HL-60 (cell line): ENCODE measurements at regions not wholly inside any gene's neighbourhood (a gene's known extent, or its start where the extent isn't known, plus 50 kb on each side); places are given as distances from the start of the nearest gene placed in this dataset.

Experiments used
- GABPA ChIP-seq: IDR thresholded peaks from 2 replicates; pipeline ENCODE4 v1.6.1; 2012; ENCODE audit warnings: low read depth
- POLR2AphosphoS5 ChIP-seq: IDR thresholded peaks from 2 replicates; pipeline ENCODE4 v1.6.1; 2012; ENCODE audit warnings: low read depth
- TF ChIP-seq, protein P1 (sequence below): IDR thresholded peaks from one replicate; pipeline ENCODE4 v1.5.1; 2011; ENCODE audit warnings: low read length, control low read depth, inconsistent platforms; ENCODE audit not compliant: insufficient read depth
- TF ChIP-seq, protein P2 (sequence below): IDR thresholded peaks from 2 replicates; pipeline ENCODE4 v1.6.1; 2012; ENCODE audit warnings: low read depth; ENCODE audit not compliant: insufficient replicate concordance

DNA sequence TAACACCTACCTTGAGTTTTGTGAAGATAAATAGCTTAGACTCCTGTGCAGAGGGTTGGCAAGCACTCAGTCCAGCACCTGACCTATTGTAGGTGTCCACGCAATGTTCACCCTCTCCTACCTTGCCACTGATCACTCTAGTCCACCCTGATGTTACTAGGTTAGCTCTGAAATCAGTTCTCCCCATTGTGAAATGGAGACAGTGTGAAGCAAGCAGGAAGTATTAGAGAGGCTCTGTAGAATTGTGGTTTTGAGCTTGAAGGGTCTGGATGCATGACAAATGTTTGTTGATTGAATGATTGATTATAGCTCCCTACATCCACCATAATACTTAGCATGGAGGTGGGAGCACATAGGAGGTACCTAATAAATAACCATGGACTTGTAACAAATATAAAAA lies 199.7 kb downstream of the RPLP1 start:
- TF ChIP-seq POLR2AphosphoS5 = no peak
- TF ChIP-seq, protein P1, sequence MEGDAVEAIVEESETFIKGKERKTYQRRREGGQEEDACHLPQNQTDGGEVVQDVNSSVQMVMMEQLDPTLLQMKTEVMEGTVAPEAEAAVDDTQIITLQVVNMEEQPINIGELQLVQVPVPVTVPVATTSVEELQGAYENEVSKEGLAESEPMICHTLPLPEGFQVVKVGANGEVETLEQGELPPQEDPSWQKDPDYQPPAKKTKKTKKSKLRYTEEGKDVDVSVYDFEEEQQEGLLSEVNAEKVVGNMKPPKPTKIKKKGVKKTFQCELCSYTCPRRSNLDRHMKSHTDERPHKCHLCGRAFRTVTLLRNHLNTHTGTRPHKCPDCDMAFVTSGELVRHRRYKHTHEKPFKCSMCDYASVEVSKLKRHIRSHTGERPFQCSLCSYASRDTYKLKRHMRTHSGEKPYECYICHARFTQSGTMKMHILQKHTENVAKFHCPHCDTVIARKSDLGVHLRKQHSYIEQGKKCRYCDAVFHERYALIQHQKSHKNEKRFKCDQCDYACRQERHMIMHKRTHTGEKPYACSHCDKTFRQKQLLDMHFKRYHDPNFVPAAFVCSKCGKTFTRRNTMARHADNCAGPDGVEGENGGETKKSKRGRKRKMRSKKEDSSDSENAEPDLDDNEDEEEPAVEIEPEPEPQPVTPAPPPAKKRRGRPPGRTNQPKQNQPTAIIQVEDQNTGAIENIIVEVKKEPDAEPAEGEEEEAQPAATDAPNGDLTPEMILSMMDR = no peak
- TF ChIP-seq, protein P2, sequence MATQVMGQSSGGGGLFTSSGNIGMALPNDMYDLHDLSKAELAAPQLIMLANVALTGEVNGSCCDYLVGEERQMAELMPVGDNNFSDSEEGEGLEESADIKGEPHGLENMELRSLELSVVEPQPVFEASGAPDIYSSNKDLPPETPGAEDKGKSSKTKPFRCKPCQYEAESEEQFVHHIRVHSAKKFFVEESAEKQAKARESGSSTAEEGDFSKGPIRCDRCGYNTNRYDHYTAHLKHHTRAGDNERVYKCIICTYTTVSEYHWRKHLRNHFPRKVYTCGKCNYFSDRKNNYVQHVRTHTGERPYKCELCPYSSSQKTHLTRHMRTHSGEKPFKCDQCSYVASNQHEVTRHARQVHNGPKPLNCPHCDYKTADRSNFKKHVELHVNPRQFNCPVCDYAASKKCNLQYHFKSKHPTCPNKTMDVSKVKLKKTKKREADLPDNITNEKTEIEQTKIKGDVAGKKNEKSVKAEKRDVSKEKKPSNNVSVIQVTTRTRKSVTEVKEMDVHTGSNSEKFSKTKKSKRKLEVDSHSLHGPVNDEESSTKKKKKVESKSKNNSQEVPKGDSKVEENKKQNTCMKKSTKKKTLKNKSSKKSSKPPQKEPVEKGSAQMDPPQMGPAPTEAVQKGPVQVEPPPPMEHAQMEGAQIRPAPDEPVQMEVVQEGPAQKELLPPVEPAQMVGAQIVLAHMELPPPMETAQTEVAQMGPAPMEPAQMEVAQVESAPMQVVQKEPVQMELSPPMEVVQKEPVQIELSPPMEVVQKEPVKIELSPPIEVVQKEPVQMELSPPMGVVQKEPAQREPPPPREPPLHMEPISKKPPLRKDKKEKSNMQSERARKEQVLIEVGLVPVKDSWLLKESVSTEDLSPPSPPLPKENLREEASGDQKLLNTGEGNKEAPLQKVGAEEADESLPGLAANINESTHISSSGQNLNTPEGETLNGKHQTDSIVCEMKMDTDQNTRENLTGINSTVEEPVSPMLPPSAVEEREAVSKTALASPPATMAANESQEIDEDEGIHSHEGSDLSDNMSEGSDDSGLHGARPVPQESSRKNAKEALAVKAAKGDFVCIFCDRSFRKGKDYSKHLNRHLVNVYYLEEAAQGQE = no peak
- no peak for TF ChIP-seq GABPA
